ENCODE measurements at regions not wholly inside any gene's neighbourhood (a gene's known extent, or its start where the extent isn't known, plus 50 kb on each side); places are given as distances from the start of the nearest gene placed in this dataset.

DNA sequence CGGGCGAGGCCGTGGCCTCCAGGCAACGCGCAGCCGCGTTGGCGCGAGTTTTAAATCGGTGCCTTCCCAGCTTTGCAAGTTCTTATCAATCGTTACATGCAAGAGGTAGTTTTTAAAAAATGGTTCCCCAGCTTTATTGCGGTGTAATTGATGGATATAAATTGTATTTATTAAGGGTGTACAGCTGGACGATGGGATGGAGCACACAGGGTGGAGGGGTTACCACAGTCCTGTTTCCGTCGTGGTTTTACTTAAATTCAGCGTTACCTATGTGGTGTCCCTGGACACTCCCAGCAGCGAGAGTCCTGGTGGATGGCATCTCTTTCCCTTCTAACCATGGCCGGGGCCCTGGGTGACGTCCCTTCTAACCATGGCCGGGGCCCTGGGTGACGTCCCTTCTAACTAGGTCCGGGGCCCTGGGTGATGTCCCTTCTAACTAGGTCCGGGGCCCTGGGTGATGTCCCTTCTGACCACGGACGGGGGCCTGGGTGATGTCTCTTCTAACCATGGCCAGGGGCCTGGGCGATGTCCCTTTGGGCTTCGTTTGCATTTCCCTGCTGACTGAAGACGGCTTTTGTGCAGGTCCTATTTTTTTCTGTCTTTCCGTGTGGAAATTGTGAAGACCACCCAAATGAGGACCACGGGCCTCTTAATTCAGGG is 97.9 kb downstream of the TNFAIP2 start:
- TF ChIP-seq, protein P1, sequence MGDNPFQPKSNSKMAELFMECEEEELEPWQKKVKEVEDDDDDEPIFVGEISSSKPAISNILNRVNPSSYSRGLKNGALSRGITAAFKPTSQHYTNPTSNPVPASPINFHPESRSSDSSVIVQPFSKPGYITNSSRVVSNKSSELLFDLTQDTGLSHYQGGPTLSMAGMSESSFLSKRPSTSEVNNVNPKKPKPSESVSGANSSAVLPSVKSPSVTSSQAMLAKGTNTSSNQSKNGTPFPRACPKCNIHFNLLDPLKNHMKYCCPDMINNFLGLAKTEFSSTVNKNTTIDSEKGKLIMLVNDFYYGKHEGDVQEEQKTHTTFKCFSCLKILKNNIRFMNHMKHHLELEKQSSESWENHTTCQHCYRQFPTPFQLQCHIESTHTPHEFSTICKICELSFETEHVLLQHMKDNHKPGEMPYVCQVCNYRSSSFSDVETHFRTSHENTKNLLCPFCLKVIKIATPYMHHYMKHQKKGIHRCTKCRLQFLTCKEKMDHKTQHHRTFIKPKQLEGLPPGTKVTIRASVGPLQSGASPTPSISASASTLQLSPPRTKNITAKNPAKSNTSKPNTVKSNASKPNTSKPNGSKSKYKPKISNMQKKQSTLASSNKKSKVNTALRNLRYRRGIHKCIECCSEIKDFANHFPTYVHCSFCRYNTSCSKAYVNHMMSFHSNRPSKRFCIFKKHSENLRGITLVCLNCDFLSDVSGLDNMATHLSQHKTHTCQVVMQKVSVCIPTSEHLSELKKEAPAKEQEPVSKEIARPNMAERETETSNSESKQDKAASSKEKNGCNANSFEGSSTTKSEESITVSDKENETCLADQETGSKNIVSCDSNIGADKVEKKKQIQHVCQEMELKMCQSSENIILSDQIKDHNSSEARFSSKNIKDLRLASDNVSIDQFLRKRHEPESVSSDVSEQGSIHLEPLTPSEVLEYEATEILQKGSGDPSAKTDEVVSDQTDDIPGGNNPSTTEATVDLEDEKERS (tag by site-specific recombination; IDR thresholded peaks at IDR 0.05): no peak
- no peak for TF ChIP-seq ZSCAN5A (tag by site-specific recombination; IDR thresholded peaks at IDR 0.05)

Data from HEK293 (cell line).